H1 (cell line): ENCODE measurements at regions not wholly inside any gene's neighbourhood (a gene's known extent, or its start where the extent isn't known, plus 50 kb on each side); places are given as distances from the start of the nearest gene placed in this dataset.

Experiments
- CTCF ChIA-PET: fragments of 300-600 bp; sonication (Branson Sonifier 250); formaldehyde crosslinking; loops from one replicate; lab custom pipeline; 2021; ENCODE audit not compliant: partially characterized antibody; lab: Charles Lee
- POLR2A ChIA-PET: fragments of 300-600 bp; sonication (Branson Sonifier 250); formaldehyde crosslinking; loops from one replicate; lab custom pipeline; 2021; ENCODE audit warnings: inconsistent platforms; ENCODE audit not compliant: partially characterized antibody; lab: Charles Lee
- DNase-seq, 2 experiments: peaks; one replicate each; pipeline versions ENCODE4 v3.0.0 to v3.0.0-alpha.2; 2010 to 2022; ENCODE audit warnings: low spot score in 2 of 2, low read depth in 1 of 2, mixed read lengths in 1 of 2
- FAIRE-seq: peaks from 2 replicates; lab custom pipeline; 2011; peaks lifted over from hg19 to GRCh38; lab: Jason Lieb, UNC
- H2AFZ ChIP-seq: 2 replicates; pipeline ENCODE4 v1.8.1; 2012; ENCODE audit warnings: low read length, inconsistent platforms
- H2AK5ac ChIP-seq: 2 replicates; pipeline ENCODE4 v1.6.1; 2013; ENCODE audit warnings: low read depth, low read length
- H2BK120ac ChIP-seq: replicated peaks from 2 replicates; pipeline ENCODE3; 2013; ENCODE audit warnings: low read depth, low read length, inconsistent platforms
- H2BK12ac ChIP-seq: 2 replicates; pipeline ENCODE4 v1.6.1; 2013; ENCODE audit warnings: low read depth, low read length
- H2BK15ac ChIP-seq: 2 replicates; pipeline ENCODE4 v1.6.1; 2013; ENCODE audit warnings: low read length
- H2BK20ac ChIP-seq: 2 replicates; pipeline ENCODE4 v1.6.1; 2013; ENCODE audit warnings: low read length
- H2BK5ac ChIP-seq: 2 replicates; pipeline ENCODE4 v1.6.1; 2013; ENCODE audit warnings: low read depth, low read length
- H3K14ac ChIP-seq: 2 replicates; pipeline ENCODE4 v1.6.1; 2013; ENCODE audit warnings: inconsistent platforms; ENCODE audit not compliant: insufficient read length
- H3K18ac ChIP-seq: 2 replicates; pipeline ENCODE4 v1.6.1; 2013; ENCODE audit warnings: low read length; ENCODE audit errors: extremely low read depth
- H3K23ac ChIP-seq: 2 replicates; pipeline ENCODE4 v1.6.1; 2013; ENCODE audit warnings: inconsistent platforms; ENCODE audit not compliant: insufficient read length
- H3K23me2 ChIP-seq: 2 replicates; pipeline ENCODE4 v1.6.1; 2013; ENCODE audit warnings: low read depth, low read length
- H3K27ac ChIP-seq: 2 replicates; pipeline ENCODE4 v1.6.1; 2011; ENCODE audit warnings: low read depth, low read length, inconsistent platforms
- H3K27me3 ChIP-seq, 4 experiments: replicated peaks in 1 of 4; 1 replicate in 1 of 4; 2 replicates in 3 of 4; pipeline versions ENCODE4 v1.6.1 to v1.8.1; 2011 to 2013; ENCODE audit warnings: low read length in 3 of 4, mild to moderate bottlenecking in 3 of 4, inconsistent platforms in 2 of 4, mixed read lengths in 2 of 4, moderate library complexity in 1 of 4; ENCODE audit not compliant: control insufficient read depth in 3 of 4, insufficient read depth in 3 of 4; ENCODE audit errors: extremely low read depth in 1 of 4
- H3K36me3 ChIP-seq, 4 experiments: 2 replicates each; pipeline versions ENCODE4 v1.6.1 to v1.8.1; 2011 to 2013; ENCODE audit warnings: mild to moderate bottlenecking in 4 of 4, low read length in 3 of 4, moderate library complexity in 2 of 4, control low read depth in 1 of 4, inconsistent platforms in 1 of 4; ENCODE audit not compliant: insufficient read depth in 4 of 4, control insufficient read depth in 2 of 4
- H3K4ac ChIP-seq: replicated peaks from 2 replicates; pipeline ENCODE3; 2013; ENCODE audit warnings: low read length, low read depth, mixed read lengths, inconsistent platforms; ENCODE audit not compliant: insufficient read length
- H3K4me1 ChIP-seq, 4 experiments: replicated peaks in 1 of 4; 1 replicate in 1 of 4; 2 replicates in 3 of 4; pipeline versions ENCODE4 v1.6.1 to v1.8.1; 2011 to 2013; ENCODE audit warnings: low read length in 3 of 4, inconsistent platforms in 2 of 4, mixed read lengths in 1 of 4; ENCODE audit not compliant: insufficient read depth in 4 of 4, control insufficient read depth in 3 of 4
- H3K4me2 ChIP-seq, 2 experiments: 2 replicates each; pipeline versions ENCODE4 v1.6.1 to v1.8.1; 2011 to 2013; ENCODE audit warnings: low read depth in 2 of 2, low read length in 2 of 2, control low read depth in 1 of 2, inconsistent platforms in 1 of 2, mild to moderate bottlenecking in 1 of 2; ENCODE audit not compliant: insufficient read depth in 1 of 2
- H3K4me3 ChIP-seq, 4 experiments: fragments of 200-600, 300-600 bp in 1 of 4; sonication (generic), shearing (Covaris generic), sonication (Bioruptor Twin) in 1 of 4; 2 replicates each; pipeline versions ENCODE4 v1.5.1 to v1.8.1; 2011 to 2016; ENCODE audit warnings: low read length in 4 of 4, low read depth in 3 of 4, control low read depth in 2 of 4, inconsistent platforms in 2 of 4, mild to moderate bottlenecking in 2 of 4, mixed read lengths in 1 of 4, moderate library complexity in 1 of 4; ENCODE audit not compliant: insufficient read depth in 2 of 4; ENCODE audit errors: extremely low read depth in 1 of 4
- H3K56ac ChIP-seq: replicated peaks from 2 replicates; pipeline ENCODE3; 2013; ENCODE audit warnings: low read depth, mild to moderate bottlenecking, mixed read lengths, low read length, inconsistent platforms; ENCODE audit not compliant: insufficient read length
- H3K79me1 ChIP-seq: 2 replicates; pipeline ENCODE4 v1.6.1; 2013; ENCODE audit warnings: low read depth, low read length, control low read depth
- H3K79me2 ChIP-seq, 2 experiments: 2 replicates each; pipeline versions ENCODE4 v1.6.1 to v1.8.1; 2012 to 2013; ENCODE audit warnings: low read length in 2 of 2, mild to moderate bottlenecking in 2 of 2, inconsistent platforms in 1 of 2; ENCODE audit not compliant: insufficient read depth in 2 of 2, control insufficient read depth in 1 of 2
- H3K9ac ChIP-seq, 4 experiments: replicated peaks in 1 of 4; 1 replicate in 1 of 4; 2 replicates in 3 of 4; pipeline versions ENCODE4 v1.6.1 to v1.8.1; 2011 to 2013; ENCODE audit warnings: low read depth in 3 of 4, low read length in 3 of 4, control low read depth in 2 of 4, mild to moderate bottlenecking in 2 of 4, moderate library complexity in 2 of 4, inconsistent platforms in 1 of 4; ENCODE audit errors: extremely low read depth in 1 of 4
- H3K9me3 ChIP-seq, 2 experiments: 2 replicates each; pipeline versions ENCODE4 v1.6.1 to v1.8.1; 2012 to 2013; ENCODE audit warnings: mild to moderate bottlenecking in 2 of 2, moderate library complexity in 2 of 2, control low read depth in 1 of 2, inconsistent platforms in 1 of 2, low read depth in 1 of 2, low read length in 1 of 2, mixed read lengths in 1 of 2; ENCODE audit not compliant: insufficient read depth in 2 of 2
- H4K20me1 ChIP-seq, 2 experiments: replicated peaks in 1 of 2; 2 replicates each; pipeline versions ENCODE3 to v1.8.1; 2011 to 2013; ENCODE audit warnings: inconsistent platforms in 2 of 2, low read length in 2 of 2, mild to moderate bottlenecking in 1 of 2; ENCODE audit not compliant: insufficient read depth in 2 of 2, control insufficient read depth in 1 of 2
- H4K5ac ChIP-seq: 2 replicates; pipeline ENCODE4 v1.6.1; 2013; ENCODE audit warnings: low read length, low read depth, mixed read lengths, inconsistent platforms; ENCODE audit not compliant: insufficient read length
- H4K8ac ChIP-seq: 2 replicates; pipeline ENCODE4 v1.8.0; 2013; ENCODE audit warnings: mild to moderate bottlenecking, moderate library complexity, low read length, inconsistent platforms; ENCODE audit not compliant: insufficient read depth; ENCODE audit errors: extremely low read depth
- H4K91ac ChIP-seq: replicated peaks from 2 replicates; pipeline ENCODE3; 2013; ENCODE audit warnings: low read length, mixed read lengths, inconsistent platforms; ENCODE audit not compliant: insufficient read length
- CREB1 ChIP-seq: IDR thresholded peaks from 2 replicates; pipeline ENCODE4 v1.6.1; 2012; ENCODE audit warnings: inconsistent platforms
- E2F6 ChIP-seq: IDR thresholded peaks from 2 replicates; pipeline ENCODE4 v1.6.1; 2012; ENCODE audit warnings: inconsistent platforms
- FOSL1 ChIP-seq: IDR thresholded peaks from 2 replicates; pipeline ENCODE4 v1.6.1; 2011; ENCODE audit warnings: mild to moderate bottlenecking, low read depth, low read length, moderate library complexity; ENCODE audit not compliant: insufficient read depth
- GABPA ChIP-seq: IDR thresholded peaks from 2 replicates; pipeline ENCODE4 v1.6.1; 2011; ENCODE audit warnings: mild to moderate bottlenecking, low read length, moderate library complexity, borderline replicate concordance; ENCODE audit not compliant: insufficient read depth
- JUN ChIP-seq: IDR thresholded peaks from 2 replicates; pipeline ENCODE4 v1.6.1; 2011; ENCODE audit warnings: low read depth, mild to moderate bottlenecking, improper control_type of control experiment, low read length
- POU5F1 ChIP-seq: IDR thresholded peaks from 2 replicates; pipeline ENCODE4 v1.6.1; 2011; ENCODE audit warnings: low read depth, mild to moderate bottlenecking, low read length, moderate library complexity
- RAD21 ChIP-seq, 2 experiments: IDR thresholded peaks in 1 of 2; conservative IDR thresholded peaks in 1 of 2; 2 replicates each; pipeline ENCODE4 v1.6.1; 2011; ENCODE audit warnings: low read depth in 2 of 2, low read length in 2 of 2, improper control_type of control experiment in 1 of 2, inconsistent platforms in 1 of 2, mild to moderate bottlenecking in 1 of 2, moderate library complexity in 1 of 2
- RFX5 ChIP-seq: IDR thresholded peaks from 2 replicates; pipeline ENCODE4 v1.6.1; 2011; ENCODE audit warnings: low read depth, low read length, improper control_type of control experiment, borderline replicate concordance
- SP4 ChIP-seq: IDR thresholded peaks from 2 replicates; pipeline ENCODE4 v1.6.1; 2012; ENCODE audit warnings: low read length, inconsistent platforms
- YY1 ChIP-seq: IDR thresholded peaks from 2 replicates; pipeline ENCODE4 v1.6.1; 2011; ENCODE audit warnings: low read depth, mild to moderate bottlenecking, low read length
- WGBS, 2 experiments: shearing (Covaris generic) in 1 of 2; methylation state at CpG; one replicate each; pipeline versions ENCODE4 v1.1.6 to v1.1.7; 2013 to 2015; ENCODE audit warnings: low lambda C conversion rate in 2 of 2, mixed read lengths in 2 of 2, inconsistent platforms in 1 of 2, low coverage in 1 of 2, missing lambda C conversion rate in 1 of 2; ENCODE audit not compliant: insufficient replicate concordance in 2 of 2, insufficient coverage in 1 of 2, insufficient read length in 1 of 2; ENCODE audit errors: extremely low coverage in 1 of 2, missing lambda C conversion rate in 1 of 2; 5-methylcytosine and 5-hydroxymethylcytosine counted together
- TF ChIP-seq, protein P1 (sequence below): IDR thresholded peaks from 2 replicates; pipeline ENCODE4 v1.6.1; 2011; ENCODE audit warnings: low read depth, mild to moderate bottlenecking, low read length; ENCODE audit not compliant: insufficient read depth

- POLR2A ChIA-PET, result no interaction called here
- DNase-seq, result no peak
- Histone ChIP-seq H3K79me2 (no peaks in the 10 kb centered on the region), H4K20me1 (no peaks in the 10 kb centered on the region), H2BK12ac (no peak overlapping the region), H4K91ac (no peak overlapping the region), H2AFZ (no peak overlapping the region), H3K23me2 (peaks cover 5% of the 10 kb centered on the region), H3K79me1 (no peaks in the 10 kb centered on the region), H3K18ac (no peak overlapping the region), H2BK5ac (no peak overlapping the region)
- TF ChIP-seq E2F6, result no peak
- TF ChIP-seq JUN, result no peak
- no peak for TF ChIP-seq POU5F1
- no peak for TF ChIP-seq YY1
- TF ChIP-seq RFX5, result no peak
- TF ChIP-seq SP4, result no peak
- no peak for TF ChIP-seq CREB1
- no peak for TF ChIP-seq GABPA
- TF ChIP-seq RAD21 (IDR thresholded peaks at IDR 0.05 in 1 of 2, conservative IDR thresholded peaks at IDR 0.05 in 1 of 2; ENCODE audit: low read depth in 2 of 2, low read length in 2 of 2), result no peak
- TF ChIP-seq, protein P1, sequence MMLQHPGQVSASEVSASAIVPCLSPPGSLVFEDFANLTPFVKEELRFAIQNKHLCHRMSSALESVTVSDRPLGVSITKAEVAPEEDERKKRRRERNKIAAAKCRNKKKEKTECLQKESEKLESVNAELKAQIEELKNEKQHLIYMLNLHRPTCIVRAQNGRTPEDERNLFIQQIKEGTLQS, result no peak
- no peak for TF ChIP-seq FOSL1
- TF ChIP-seq, all 59 proteins: peak for 0
- no peak overlapping the region for H2AK5ac ChIP-seq
- 92% methylated on average over 5 of the region's 5 CpGs; no CpG with 5 or more reads in 1 of the 2 experiments for WGBS, 2 experiments
- H3K4me1 ChIP-seq, result peaks cover 0 to 3% (median 0%) of the 10 kb centered on the region in 4 experiments; a peak in 2 of 7 replicates
- H2BK15ac ChIP-seq, result no peak overlapping the region
- FAIRE-seq, result no peak
- H3K4me2 ChIP-seq, result no peak overlapping the region
- 0 out of 4 replicates have a peak, but pooled peaks cover 0 to 2% of the 10 kb centered on the region in 2 experiments for H3K9me3 ChIP-seq
- H3K36me3 ChIP-seq, result no peaks in the 10 kb centered on the region
- H2BK20ac ChIP-seq, result no peak overlapping the region
- H4K8ac ChIP-seq, result no peak overlapping the region
- no peaks in the 10 kb centered on the region for H3K27me3 ChIP-seq
- H3K14ac ChIP-seq, result no peak overlapping the region
- H3K56ac ChIP-seq, result no peak overlapping the region
- CTCF ChIA-PET, result no interaction called here
- H3K4ac ChIP-seq, result no peak overlapping the region
- H3K4me3 ChIP-seq, result no peak overlapping the region
- H3K27ac ChIP-seq, result no peak overlapping the region
- no peak overlapping the region for H2BK120ac ChIP-seq
- no peak overlapping the region for H4K5ac ChIP-seq
- H3K9ac ChIP-seq, result no peak overlapping the region
- H3K23ac ChIP-seq, result no peak overlapping the region
Observed at GRCh38 chr9:32915802-32916201, 85.6 kb downstream of the APTX start.
